SK-N-SH (cell line): ENCODE measurements at regions not wholly inside any gene's neighbourhood (a gene's known extent, or its start where the extent isn't known, plus 50 kb on each side); places are given as distances from the start of the nearest gene placed in this dataset.
A peak's percentile ranks its signal among the peaks of the same experiment; 100 is the strongest.

ENCODE experiments used
- CTCF ChIA-PET: fragments of 300-600, 350-600 bp; formaldehyde crosslinking; extraction: SDS; loops from one replicate; lab custom pipeline; 2021; lab: Yijun Ruan, JAX
- POLR2A ChIA-PET: fragments of 350-600 bp; sonication (Branson Sonifier 250); formaldehyde crosslinking; extraction: SDS; loops from one replicate; lab custom pipeline; 2020; ENCODE audit warnings: antibody characterized with exemption, inconsistent platforms; lab: Yijun Ruan, JAX
- DNase-seq: peaks from one replicate; pipeline ENCODE4 v3.0.0; 2012
- H2AFZ ChIP-seq: fragments of 200-600 bp; sonication (generic); 2 replicates; pipeline ENCODE4 v1.8.1; 2016; ENCODE audit warnings: antibody characterized with exemption, mild to moderate bottlenecking, low read depth
- H3F3A ChIP-seq: fragments of 200-600 bp; sonication (generic); replicated peaks from 2 replicates; pipeline ENCODE3; 2016; ENCODE audit warnings: antibody characterized with exemption, mild to moderate bottlenecking; ENCODE audit not compliant: insufficient read depth
- H3K27ac ChIP-seq, 2 experiments: fragments of 200-500 bp in 1 of 2; fragments of 200-600 bp in 1 of 2; sonication (Bioruptor generic) in 1 of 2; sonication (generic), shearing (Covaris generic) in 1 of 2; 2 replicates each; pipeline versions ENCODE4 v1.5.1 to v1.6.1; 2014 to 2016; ENCODE audit warnings: low read depth in 2 of 2, inconsistent platforms in 1 of 2, low read length in 1 of 2, mild to moderate bottlenecking in 1 of 2, mixed read lengths in 1 of 2
- H3K27me3 ChIP-seq: fragments of 200-600 bp; sonication (generic), shearing (Covaris generic); 2 replicates; pipeline ENCODE4 v1.6.1; 2016; ENCODE audit warnings: mixed run types; ENCODE audit not compliant: insufficient read depth
- H3K36me3 ChIP-seq, 2 experiments: fragments of 200-500 bp in 1 of 2; fragments of 200-600 bp in 1 of 2; sonication (Bioruptor generic) in 1 of 2; sonication (generic) in 1 of 2; replicated peaks in 1 of 2; 2 replicates each; pipeline versions ENCODE3 to v1.5.1; 2014 to 2016; ENCODE audit warnings: low read length in 1 of 2, mild to moderate bottlenecking in 1 of 2; ENCODE audit not compliant: insufficient read depth in 2 of 2, control insufficient read depth in 1 of 2
- H3K4me1 ChIP-seq, 2 experiments: fragments of 200-500 bp in 1 of 2; fragments of 200-600 bp in 1 of 2; sonication (Bioruptor generic) in 1 of 2; sonication (generic), shearing (Covaris generic) in 1 of 2; 2 replicates each; pipeline versions ENCODE4 v1.5.1 to v1.6.1; 2014 to 2016; ENCODE audit warnings: low read depth in 1 of 2, low read length in 1 of 2, mixed run types in 1 of 2; ENCODE audit not compliant: insufficient read depth in 2 of 2, control insufficient read depth in 1 of 2
- H3K4me2 ChIP-seq: fragments of 200-600 bp; sonication (generic), shearing (Covaris generic); 2 replicates; pipeline ENCODE4 v1.6.1; 2017; ENCODE audit warnings: mixed run types
- H3K4me3 ChIP-seq, 2 experiments: fragments of 200-500 bp in 1 of 2; fragments of 200-600 bp in 1 of 2; sonication (Bioruptor generic) in 1 of 2; sonication (generic), shearing (Covaris generic) in 1 of 2; 2 replicates each; pipeline versions ENCODE4 v1.5.1 to v1.8.1; 2014 to 2016; ENCODE audit warnings: low read depth in 2 of 2, inconsistent platforms in 1 of 2, low read length in 1 of 2, mild to moderate bottlenecking in 1 of 2, mixed read lengths in 1 of 2, moderate library complexity in 1 of 2
- H3K79me2 ChIP-seq: fragments of 200-600 bp; sonication (generic); 2 replicates; pipeline ENCODE4 v1.8.1; 2017; ENCODE audit warnings: mild to moderate bottlenecking; ENCODE audit not compliant: insufficient read depth
- H3K9ac ChIP-seq: fragments of 200-600 bp; sonication (generic); 2 replicates; pipeline ENCODE4 v1.6.1; 2017; ENCODE audit warnings: mixed run types
- H3K9me2 ChIP-seq: fragments of 200-600 bp; sonication (generic); 2 replicates; pipeline ENCODE4 v1.6.1; 2017; ENCODE audit warnings: mixed run types
- H3K9me3 ChIP-seq: fragments of 200-600 bp; sonication (generic); 2 replicates; pipeline ENCODE4 v1.6.1; 2017; ENCODE audit warnings: mixed run types, mild to moderate bottlenecking, moderate library complexity
- H4K20me1 ChIP-seq: fragments of 200-600 bp; sonication (generic); 2 replicates; pipeline ENCODE4 v1.6.1; 2017; ENCODE audit warnings: mild to moderate bottlenecking, mixed run types; ENCODE audit not compliant: insufficient read depth
- CHD2 ChIP-seq: fragments of 150-350 bp; IDR thresholded peaks from 2 replicates; pipeline ENCODE4 v1.6.1; 2018; ENCODE audit warnings: low read length; ENCODE audit not compliant: partially characterized antibody
- EZH2phosphoT487 ChIP-seq: fragments of 200-600 bp; sonication (generic); IDR thresholded peaks from 2 replicates; pipeline ENCODE4 v1.6.1; 2017; ENCODE audit warnings: low read depth, mixed run types, mild to moderate bottlenecking, antibody characterized with exemption, moderate library complexity, borderline replicate concordance
- FOSL2 ChIP-seq: IDR thresholded peaks from 2 replicates; pipeline ENCODE4 v1.4.0; 2012; ENCODE audit warnings: low read depth, mild to moderate bottlenecking, moderate library complexity, borderline replicate concordance
- FOXJ3 ChIP-seq: sonication (generic); formaldehyde crosslinking; IDR thresholded peaks from 2 replicates; pipeline ENCODE4 v1.5.1; 2020; ENCODE audit warnings: mild to moderate bottlenecking, missing genetic modification reagents
- GATA2 ChIP-seq: sonication (generic); formaldehyde crosslinking; IDR thresholded peaks from 2 replicates; pipeline ENCODE4 v1.5.0; 2020; ENCODE audit warnings: mild to moderate bottlenecking, missing genetic modification reagents
- IRF3 ChIP-seq: fragments of 150-350 bp; IDR thresholded peaks from 2 replicates; pipeline ENCODE4 v1.6.1; 2016; ENCODE audit warnings: mild to moderate bottlenecking, low read depth, low read length
- MEF2A ChIP-seq: IDR thresholded peaks from 2 replicates; pipeline ENCODE4 v1.4.0; 2012; ENCODE audit warnings: low read depth, borderline replicate concordance
- MXI1 ChIP-seq: IDR thresholded peaks from 2 replicates; pipeline ENCODE4 v1.6.1; 2012; ENCODE audit warnings: mild to moderate bottlenecking, low read depth, low read length, improper control_type of control experiment
- NFIC ChIP-seq: IDR thresholded peaks from 2 replicates; pipeline ENCODE4 v1.4.0; 2012; ENCODE audit warnings: borderline replicate concordance
- RAD21 ChIP-seq: IDR thresholded peaks from 2 replicates; pipeline ENCODE4 v1.6.1; 2012; ENCODE audit warnings: mild to moderate bottlenecking, low read length
- REST ChIP-seq: IDR thresholded peaks from 2 replicates; pipeline ENCODE4 v1.6.1; 2012; ENCODE audit warnings: mild to moderate bottlenecking, low read depth, low read length, moderate library complexity
- RFX5 ChIP-seq: IDR thresholded peaks from 2 replicates; pipeline ENCODE4 v1.6.1; 2012; ENCODE audit warnings: mild to moderate bottlenecking, improper control_type of control experiment, low read length
- RXRA ChIP-seq: IDR thresholded peaks from 2 replicates; pipeline ENCODE4 v1.4.0; 2012; ENCODE audit warnings: low read depth, mild to moderate bottlenecking, borderline replicate concordance
- TEAD4 ChIP-seq: IDR thresholded peaks from 2 replicates; pipeline ENCODE4 v1.4.0; 2012; ENCODE audit warnings: mild to moderate bottlenecking, borderline replicate concordance; ENCODE audit not compliant: insufficient read depth
- YY1 ChIP-seq: IDR thresholded peaks from 2 replicates; pipeline ENCODE4 v1.4.0; 2012; ENCODE audit warnings: low read depth, mild to moderate bottlenecking
- WGBS: methylation state at CpG from one replicate; pipeline ENCODE4 v1.1.6; 2017; ENCODE audit warnings: low lambda C conversion rate; 5-methylcytosine and 5-hydroxymethylcytosine counted together
- TF ChIP-seq, protein P1 (sequence below): fragments of 200-600 bp; sonication (generic); IDR thresholded peaks from 2 replicates; pipeline ENCODE4 v1.6.1; 2017; ENCODE audit warnings: antibody characterized with exemption, mild to moderate bottlenecking, moderate library complexity
- TF ChIP-seq, protein P2 (sequence below): IDR thresholded peaks from 2 replicates; pipeline ENCODE4 v1.4.0; 2012; ENCODE audit warnings: low read depth, borderline replicate concordance
- TF ChIP-seq, protein P3 (sequence below): IDR thresholded peaks from 2 replicates; pipeline ENCODE4; 2012

DNA sequence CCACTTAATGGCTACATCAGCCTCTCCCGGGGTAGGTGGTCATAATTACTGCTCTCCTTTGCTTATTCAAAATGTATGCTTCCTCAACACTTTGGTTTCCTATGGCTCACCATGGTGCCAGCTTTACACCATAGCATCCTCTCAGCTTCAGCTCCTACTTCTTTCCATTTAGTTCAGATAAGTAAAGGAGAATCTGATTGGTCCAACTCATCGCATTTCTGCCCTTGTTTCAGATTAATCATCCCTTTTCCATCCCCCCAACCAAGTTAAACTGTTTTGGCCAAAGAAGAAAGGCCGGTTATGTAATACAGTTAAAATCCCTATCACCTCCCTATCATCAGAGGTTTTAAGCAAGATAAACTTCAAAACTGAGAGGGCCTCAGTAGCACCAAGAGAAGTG lies 130.5 kb downstream of the CETN3 start:
- Histone ChIP-seq H3K9ac (no peak overlapping the region), H3F3A (no peaks in the 10 kb centered on the region), H3K9me2 (no peaks in the 10 kb centered on the region), H3K4me2 (no peak overlapping the region), H3K27me3 (no peaks in the 10 kb centered on the region), H3K79me2 (no peaks in the 10 kb centered on the region), H3K4me1 (no peaks in the 10 kb centered on the region), H2AFZ (peak overlapping the region; percentile 56; the same call in 1 of the 2 replicates), H3K4me3 (no peak overlapping the region), H3K9me3 (no peaks in the 10 kb centered on the region), H3K36me3 (no peaks in the 10 kb centered on the region), H4K20me1 (no peaks in the 10 kb centered on the region), H3K27ac (no peak overlapping the region)
- no peak for DNase-seq
- 67% methylated on average over 3 of the region's 3 CpGs for WGBS
- ChIA-PET CTCF (no interaction called here), POLR2A (no interaction called here)
- TF ChIP-seq FOXJ3 (CRISPR knock-in tag) (no peak), TEAD4 (no peak), NFIC (no peak), MXI1 (no peak), RAD21 (no peak), RFX5 (no peak), YY1 (no peak), CHD2 (no peak), FOSL2 (no peak)

GRCh38 chr5:90274216-90274615 lies 135.3 kb downstream of the CETN3 start:
- no peak for TF ChIP-seq MEF2A
- no peak for TF ChIP-seq RAD21
- TF ChIP-seq, protein P1, sequence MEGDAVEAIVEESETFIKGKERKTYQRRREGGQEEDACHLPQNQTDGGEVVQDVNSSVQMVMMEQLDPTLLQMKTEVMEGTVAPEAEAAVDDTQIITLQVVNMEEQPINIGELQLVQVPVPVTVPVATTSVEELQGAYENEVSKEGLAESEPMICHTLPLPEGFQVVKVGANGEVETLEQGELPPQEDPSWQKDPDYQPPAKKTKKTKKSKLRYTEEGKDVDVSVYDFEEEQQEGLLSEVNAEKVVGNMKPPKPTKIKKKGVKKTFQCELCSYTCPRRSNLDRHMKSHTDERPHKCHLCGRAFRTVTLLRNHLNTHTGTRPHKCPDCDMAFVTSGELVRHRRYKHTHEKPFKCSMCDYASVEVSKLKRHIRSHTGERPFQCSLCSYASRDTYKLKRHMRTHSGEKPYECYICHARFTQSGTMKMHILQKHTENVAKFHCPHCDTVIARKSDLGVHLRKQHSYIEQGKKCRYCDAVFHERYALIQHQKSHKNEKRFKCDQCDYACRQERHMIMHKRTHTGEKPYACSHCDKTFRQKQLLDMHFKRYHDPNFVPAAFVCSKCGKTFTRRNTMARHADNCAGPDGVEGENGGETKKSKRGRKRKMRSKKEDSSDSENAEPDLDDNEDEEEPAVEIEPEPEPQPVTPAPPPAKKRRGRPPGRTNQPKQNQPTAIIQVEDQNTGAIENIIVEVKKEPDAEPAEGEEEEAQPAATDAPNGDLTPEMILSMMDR: no peak
- TF ChIP-seq REST: no peak
- no peak for TF ChIP-seq EZH2phosphoT487
- TF ChIP-seq IRF3: no peak
- TF ChIP-seq FOXJ3 (CRISPR knock-in tag): no peak
- no peak for TF ChIP-seq TEAD4
- TF ChIP-seq CHD2: no peak
- no peak for TF ChIP-seq RFX5
- TF ChIP-seq, protein P2, sequence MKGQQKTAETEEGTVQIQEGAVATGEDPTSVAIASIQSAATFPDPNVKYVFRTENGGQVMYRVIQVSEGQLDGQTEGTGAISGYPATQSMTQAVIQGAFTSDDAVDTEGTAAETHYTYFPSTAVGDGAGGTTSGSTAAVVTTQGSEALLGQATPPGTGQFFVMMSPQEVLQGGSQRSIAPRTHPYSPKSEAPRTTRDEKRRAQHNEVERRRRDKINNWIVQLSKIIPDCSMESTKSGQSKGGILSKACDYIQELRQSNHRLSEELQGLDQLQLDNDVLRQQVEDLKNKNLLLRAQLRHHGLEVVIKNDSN: no peak
- TF ChIP-seq, protein P3, sequence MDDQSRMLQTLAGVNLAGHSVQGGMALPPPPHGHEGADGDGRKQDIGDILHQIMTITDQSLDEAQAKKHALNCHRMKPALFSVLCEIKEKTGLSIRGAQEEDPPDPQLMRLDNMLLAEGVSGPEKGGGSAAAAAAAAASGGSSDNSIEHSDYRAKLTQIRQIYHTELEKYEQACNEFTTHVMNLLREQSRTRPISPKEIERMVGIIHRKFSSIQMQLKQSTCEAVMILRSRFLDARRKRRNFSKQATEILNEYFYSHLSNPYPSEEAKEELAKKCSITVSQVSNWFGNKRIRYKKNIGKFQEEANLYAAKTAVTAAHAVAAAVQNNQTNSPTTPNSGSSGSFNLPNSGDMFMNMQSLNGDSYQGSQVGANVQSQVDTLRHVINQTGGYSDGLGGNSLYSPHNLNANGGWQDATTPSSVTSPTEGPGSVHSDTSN: no peak
- no peak for TF ChIP-seq RXRA
- no peak for TF ChIP-seq GATA2 (CRISPR knock-in tag)
- TF ChIP-seq YY1: no peak
- H3K4me2 ChIP-seq: no peak overlapping the region
- POLR2A ChIA-PET: no interaction called here
- H3K27ac ChIP-seq: no peak overlapping the region
- H3K79me2 ChIP-seq: no peaks in the 10 kb centered on the region
- H3K9me3 ChIP-seq: no peaks in the 10 kb centered on the region
- no peaks in the 10 kb centered on the region for H3K36me3 ChIP-seq
- WGBS: 65% methylated on average over 2 of the region's 2 CpGs
- no peak overlapping the region for H3K9ac ChIP-seq
- no peaks in the 10 kb centered on the region for H3F3A ChIP-seq
- H3K4me3 ChIP-seq: no peak overlapping the region
- no peak overlapping the region for H2AFZ ChIP-seq
- H4K20me1 ChIP-seq: no peaks in the 10 kb centered on the region
- no peak for DNase-seq
- H3K27me3 ChIP-seq: no peaks in the 10 kb centered on the region
- H3K9me2 ChIP-seq: no peaks in the 10 kb centered on the region
- CTCF ChIA-PET: no interaction called here
- H3K4me1 ChIP-seq: no peaks in the 10 kb centered on the region
